Daoy (cell line): ENCODE measurements at regions not wholly inside any gene's neighbourhood (a gene's known extent, or its start where the extent isn't known, plus 50 kb on each side); places are given as distances from the start of the nearest gene placed in this dataset.

Experiments used
- DNase-seq: peaks from one replicate; pipeline ENCODE4 v3.0.0-alpha.2; 2015; ENCODE audit warnings: low read depth

DNA sequence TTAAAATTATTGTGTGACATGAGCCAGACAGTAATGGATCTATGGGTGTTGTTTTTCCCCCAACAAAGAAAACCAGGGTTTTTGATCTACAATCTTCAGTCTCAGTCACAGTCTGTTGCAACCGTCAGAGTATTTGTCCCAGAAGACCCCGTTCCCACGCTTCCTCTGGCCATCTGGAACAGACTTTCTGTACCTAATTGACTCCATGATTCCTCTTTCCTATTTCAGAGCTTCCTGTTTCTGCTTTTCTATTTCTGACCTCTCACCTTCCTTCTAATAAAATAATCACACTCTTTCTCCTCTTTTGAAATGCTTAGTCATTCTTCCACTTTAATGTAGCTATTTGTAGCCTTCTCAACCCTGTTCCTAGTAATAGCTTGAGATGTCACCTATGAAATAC, 1044.8 kb downstream of the DTWD2 start:
- no peak for DNase-seq

DNA sequence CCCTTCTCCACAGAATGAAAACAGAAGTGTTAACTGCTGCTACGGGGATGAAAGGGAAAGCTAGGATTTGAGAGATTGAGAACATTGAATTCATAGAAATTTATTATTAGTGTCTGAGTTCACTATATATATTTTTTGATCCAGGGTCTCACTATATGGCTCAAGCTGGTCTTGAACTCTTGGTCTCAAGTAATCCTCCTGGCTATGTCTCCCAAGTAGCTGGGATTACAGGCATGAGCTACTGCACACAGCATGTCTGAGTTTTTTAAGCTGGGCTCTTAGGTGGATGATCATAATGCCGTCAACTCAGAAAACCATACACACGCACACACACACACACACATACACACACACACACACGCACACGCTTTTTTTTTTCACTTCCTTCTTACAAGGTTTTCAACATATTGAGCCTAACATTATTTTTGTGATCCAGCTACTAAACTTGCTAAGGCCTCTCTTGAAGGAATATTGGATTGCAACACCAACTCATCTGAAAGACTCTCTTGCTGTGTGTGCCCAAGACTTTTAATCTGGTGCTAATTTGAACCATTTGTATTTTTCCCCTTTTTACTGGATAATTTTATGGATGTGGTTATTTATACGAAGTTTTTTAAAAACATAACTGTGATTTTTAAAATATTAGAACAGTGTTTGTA, 1045.4 kb downstream of the DTWD2 start:
- no peak for DNase-seq

DNA sequence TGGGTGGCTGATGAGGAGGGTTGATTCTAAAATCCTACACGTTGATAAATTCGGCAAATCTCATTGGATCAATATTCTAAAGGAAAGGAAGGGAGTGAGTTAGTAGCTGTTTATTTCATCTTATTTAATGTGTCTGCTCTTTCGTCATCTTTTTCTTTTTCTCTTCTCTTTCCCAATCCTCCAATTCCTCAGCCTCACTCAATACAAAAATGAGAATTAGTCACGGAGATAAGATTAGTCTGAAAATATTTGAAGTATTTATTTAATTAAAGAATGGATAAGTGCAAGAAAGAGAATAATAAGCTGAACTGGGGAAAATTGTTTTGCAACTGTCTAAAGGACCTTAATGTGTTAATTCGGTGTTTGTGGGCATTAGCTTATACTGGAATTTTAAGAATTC, 1095.1 kb downstream of the DTWD2 start:
- DNase-seq = no peak

GRCh38 chr5:117892360-117892759, 1096.0 kb downstream of the DTWD2 start:
- DNase-seq = no peak

GRCh38 chr5:117889596-117889995, 1098.8 kb downstream of the DTWD2 start:
- DNase-seq = no peak

- DNase-seq = no peak
Measured at GRCh38 chr5:117888688-117889087, 1099.7 kb downstream of the DTWD2 start.

DNA sequence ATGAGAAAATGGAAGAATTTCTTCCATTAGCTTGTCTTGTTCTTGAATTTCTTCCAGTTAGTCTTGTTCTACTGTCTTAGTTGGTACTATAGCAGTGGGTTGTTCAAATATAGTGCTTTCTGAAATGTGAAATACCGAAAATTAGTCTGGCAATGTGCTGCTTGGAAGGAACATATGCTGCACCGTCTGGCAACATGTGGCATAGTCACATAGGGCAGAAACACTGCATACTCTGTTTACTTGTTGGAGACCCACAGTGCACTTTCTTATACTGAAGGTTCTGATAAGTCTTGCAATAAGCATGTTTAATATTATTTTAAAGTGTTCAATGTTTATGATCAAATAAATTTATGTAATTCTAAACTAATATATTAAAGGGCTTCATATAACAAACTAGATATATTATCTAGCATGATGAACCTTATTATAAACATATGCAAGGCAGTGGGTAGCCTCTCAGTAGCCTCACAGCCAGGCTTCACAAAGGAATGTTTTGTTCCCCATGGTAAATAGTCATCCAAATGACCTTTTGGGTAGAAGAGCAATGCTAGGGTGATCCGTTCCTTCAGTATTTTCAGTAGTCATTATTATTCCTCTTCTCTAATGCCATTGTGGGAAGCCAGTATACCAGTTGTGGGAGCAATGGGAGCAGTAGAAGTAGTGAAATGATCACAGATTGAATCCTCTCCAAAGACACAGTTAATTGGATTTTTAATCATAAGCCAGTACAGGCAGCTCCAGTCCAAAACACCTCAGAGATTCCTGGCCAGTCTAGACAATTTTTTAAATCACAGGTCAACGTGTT, 1106.7 kb downstream of the DTWD2 start:
- no peak for DNase-seq

- no peak for DNase-seq
Measured at GRCh38 chr5:117880932-117881331, 1107.4 kb downstream of the DTWD2 start.

DNA sequence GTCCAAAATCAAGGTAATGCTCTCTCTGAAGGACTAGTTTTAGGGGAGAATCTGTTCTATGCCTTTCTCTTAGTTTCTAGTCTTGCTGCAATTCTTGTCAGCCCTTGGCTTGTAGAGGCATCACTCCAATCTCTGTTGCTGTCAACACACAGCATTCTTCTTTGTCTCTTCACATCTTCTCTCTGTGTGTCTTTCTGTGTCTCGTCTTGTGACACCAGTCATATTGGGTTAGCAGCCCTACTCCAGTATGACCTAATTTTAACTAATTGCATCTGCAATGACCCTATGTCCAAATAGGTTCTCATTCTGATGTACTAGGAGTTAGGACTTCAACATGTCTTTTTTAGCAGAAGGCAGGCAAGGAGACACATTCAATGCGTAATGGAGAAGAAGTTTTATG, 1110.6 kb downstream of the DTWD2 start:
- DNase-seq = no peak

- DNase-seq = no peak
Measured at GRCh38 chr5:117872798-117873368, 1115.5 kb downstream of the DTWD2 start.

- no peak for DNase-seq
Measured at GRCh38 chr5:117869596-117869995, 1118.8 kb downstream of the DTWD2 start.

- DNase-seq = no peak
Measured at GRCh38 chr5:117863586-117864296, 1124.6 kb downstream of the DTWD2 start.

DNA sequence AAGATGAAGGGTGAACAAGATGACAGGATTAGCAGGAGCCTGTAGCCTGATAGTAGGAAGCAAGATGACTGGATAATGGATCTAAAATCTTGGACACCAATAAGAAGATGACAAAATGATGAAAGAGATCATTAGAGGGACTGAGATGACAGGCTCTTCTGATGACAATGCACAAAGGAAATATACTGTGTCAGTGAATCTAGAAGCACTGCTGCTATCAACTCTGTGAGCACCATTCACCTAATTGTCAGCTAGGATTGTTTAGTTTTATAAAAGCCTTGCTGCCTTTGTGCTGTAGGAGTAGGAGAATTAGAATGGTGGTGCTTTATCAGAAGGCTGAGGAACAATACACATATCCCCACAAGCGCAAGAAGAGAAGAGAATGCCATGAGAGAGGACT, 1127.8 kb downstream of the DTWD2 start:
- no peak for DNase-seq

DNA sequence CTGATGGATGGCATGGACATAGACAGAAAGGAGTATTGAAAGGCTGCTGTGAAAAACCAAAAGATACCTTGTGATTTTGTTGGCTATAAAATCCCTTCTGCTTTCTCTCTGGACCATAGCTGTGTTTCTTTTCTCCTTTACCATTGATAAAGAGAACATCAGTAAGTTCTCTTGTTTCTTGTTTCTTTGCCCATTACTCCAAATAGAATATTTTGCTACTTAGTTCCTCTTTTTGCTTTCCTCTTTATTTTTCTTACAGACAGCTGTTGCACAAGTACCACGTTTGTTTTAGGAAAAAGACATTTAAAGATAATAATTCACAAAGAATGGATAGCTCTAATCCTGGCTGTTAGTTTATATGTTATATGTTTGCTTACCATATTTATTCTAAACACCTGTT, 1129.2 kb downstream of the DTWD2 start:
- no peak for DNase-seq

GRCh38 chr5:117856713-117857112, 1131.6 kb downstream of the DTWD2 start:
- no peak for DNase-seq

DNA sequence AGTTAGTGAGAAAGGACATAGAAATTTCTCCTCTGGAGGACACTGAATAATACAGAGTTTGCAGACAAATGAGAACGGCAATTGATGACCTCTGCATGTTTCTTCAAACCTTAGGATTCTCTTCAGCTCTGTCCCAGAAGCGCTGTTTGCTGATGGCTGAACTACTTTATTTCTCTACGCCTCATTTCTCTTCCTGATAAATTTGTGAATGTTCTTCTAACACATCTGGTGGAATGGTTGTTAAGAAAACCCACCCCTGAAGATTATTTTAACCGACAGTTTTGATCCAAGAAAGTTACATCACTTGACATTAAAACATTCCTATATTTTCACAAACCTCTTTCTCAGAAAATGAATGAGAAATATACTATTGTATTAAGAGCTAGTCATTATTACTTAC, 1150.6 kb downstream of the DTWD2 start:
- DNase-seq = no peak

- DNase-seq = no peak
Measured at GRCh38 chr5:117833691-117834090, 1154.7 kb downstream of the DTWD2 start.

- DNase-seq = no peak
Measured at GRCh38 chr5:117829646-117830045, 1158.7 kb downstream of the DTWD2 start.

DNA sequence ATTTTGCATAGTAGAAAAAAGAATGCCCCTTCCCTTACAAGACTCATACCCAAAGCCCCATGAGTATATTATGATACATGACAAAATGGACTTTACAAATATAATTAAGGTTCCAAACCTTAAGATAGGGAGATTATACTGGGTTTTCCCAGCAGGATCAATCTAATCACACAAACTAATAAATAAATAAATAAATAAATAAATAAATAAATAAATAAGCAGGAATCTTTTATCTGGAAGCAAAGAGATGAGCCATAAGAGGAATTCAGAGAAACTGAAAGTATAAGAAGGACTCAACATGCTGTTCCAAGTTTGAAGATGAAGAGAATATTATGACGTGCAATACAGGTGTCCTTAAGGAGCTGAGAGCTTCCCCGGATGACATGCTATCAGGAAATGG, 1174.5 kb downstream of the DTWD2 start:
- DNase-seq = no peak

DNA sequence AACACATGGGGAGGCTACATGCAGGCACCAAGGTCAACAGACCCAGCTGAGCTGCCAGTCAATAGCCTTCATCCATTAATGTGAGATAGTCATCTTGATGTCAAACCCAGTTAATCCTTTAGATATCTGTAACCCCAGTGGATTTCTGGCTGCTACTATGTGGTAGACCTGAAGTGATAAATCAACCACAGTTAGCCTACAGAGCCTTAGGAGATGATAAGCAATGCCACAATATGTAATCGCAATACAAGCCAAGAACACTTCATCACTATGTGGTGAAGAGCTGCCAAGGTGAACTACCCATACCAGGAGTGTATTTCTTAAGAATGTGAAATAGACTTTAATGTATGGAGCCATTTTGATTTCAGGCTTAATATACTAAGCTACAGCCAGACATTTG, 1175.5 kb downstream of the DTWD2 start:
- DNase-seq = no peak

- DNase-seq = no peak
Measured at GRCh38 chr5:117809251-117809650, 1179.1 kb downstream of the DTWD2 start.

GRCh38 chr5:117805058-117805457, 1183.3 kb downstream of the DTWD2 start:
- no peak for DNase-seq

DNA sequence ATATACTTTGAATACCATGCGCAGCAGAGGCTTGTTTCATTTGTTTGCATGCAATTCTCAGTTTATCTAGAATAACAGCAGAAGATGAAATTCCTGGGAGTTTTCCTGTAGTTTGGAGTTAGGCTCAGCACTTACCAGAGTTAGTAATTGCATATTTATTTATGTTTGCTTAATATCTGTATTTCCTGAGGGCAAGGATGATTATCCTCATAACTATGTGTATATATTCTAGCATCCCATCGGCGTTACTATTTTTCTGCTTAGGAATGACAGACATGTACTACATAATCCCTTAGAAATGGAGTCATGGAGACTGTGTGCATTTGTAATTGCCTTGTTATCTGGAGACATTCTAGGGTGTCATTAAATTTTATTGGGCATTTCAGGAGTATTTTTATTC, 1184.8 kb downstream of the DTWD2 start:
- DNase-seq = no peak
